Duodenal mucosa (tissue), 2 donors: ENCODE measurements at regions not wholly inside any gene's neighbourhood (a gene's known extent, or its start where the extent isn't known, plus 50 kb on each side); places are given as distances from the start of the nearest gene placed in this dataset.

Source experiments
- H3K27ac ChIP-seq: one replicate; pipeline ENCODE4 v1.7.0; 2013; ENCODE audit warnings: low read depth, low read length
- H3K27me3 ChIP-seq, 2 donors: one replicate each; pipeline ENCODE4 v1.7.0; 2013; ENCODE audit warnings: low read length in 2 of 2, control low read depth in 1 of 2; ENCODE audit not compliant: insufficient read depth in 2 of 2, control insufficient read depth in 1 of 2
- H3K36me3 ChIP-seq, 2 donors: one replicate each; pipeline ENCODE4 v1.7.0; 2013; ENCODE audit warnings: low read length in 2 of 2, control low read depth in 1 of 2; ENCODE audit not compliant: insufficient read depth in 2 of 2, control insufficient read depth in 1 of 2
- H3K4me1 ChIP-seq, 2 donors: one replicate each; pipeline ENCODE4 v1.7.0; 2013; ENCODE audit warnings: low read length in 2 of 2, control low read depth in 1 of 2; ENCODE audit not compliant: insufficient read depth in 2 of 2, control insufficient read depth in 1 of 2
- H3K4me3 ChIP-seq, 2 donors: one replicate each; pipeline ENCODE4 v1.7.0; 2013; ENCODE audit warnings: low read length in 2 of 2, low read depth in 1 of 2
- H3K9ac ChIP-seq, 2 donors: one replicate each; pipeline ENCODE4 v1.7.0; 2013; ENCODE audit warnings: low read length in 2 of 2, low read depth in 1 of 2
- H3K9me3 ChIP-seq, 2 donors: one replicate each; pipeline ENCODE4 v1.7.0; 2013; ENCODE audit warnings: low read length in 2 of 2, control low read depth in 1 of 2; ENCODE audit not compliant: control insufficient read depth in 1 of 2

- Histone ChIP-seq H3K9me3 (no peaks in the 10 kb centered on the region), H3K36me3 (peaks cover 0 to 8% of the 10 kb centered on the region in 2 donors), H3K27me3 (no peaks in the 10 kb centered on the region), H3K4me3 (no peak overlapping the region), H3K4me1 (no peaks in the 10 kb centered on the region), H3K27ac (no peak overlapping the region), H3K9ac (no peak overlapping the region)
These were observed 54.8 kb upstream of the VGLL4 start for GRCh38 chr3:11698326-11699082.

GRCh38 chr3:11697701-11698100, 54.0 kb upstream of the VGLL4 start:
- Histone ChIP-seq H3K4me1 (no peaks in the 10 kb centered on the region), H3K27ac (no peak overlapping the region), H3K9ac (no peak overlapping the region), H3K4me3 (no peak overlapping the region), H3K36me3 (peaks cover 0 to 10% of the 10 kb centered on the region in 2 donors), H3K27me3 (no peaks in the 10 kb centered on the region), H3K9me3 (no peaks in the 10 kb centered on the region)

GRCh38 chr3:11696054-11696453, 52.3 kb upstream of the VGLL4 start:
- no peak overlapping the region for H3K27ac ChIP-seq
- no peaks in the 10 kb centered on the region for H3K4me1 ChIP-seq
- peaks cover 0 to 6% of the 10 kb centered on the region in 2 donors for H3K36me3 ChIP-seq
- no peak overlapping the region for H3K9ac ChIP-seq
- H3K9me3 ChIP-seq = no peaks in the 10 kb centered on the region
- H3K4me3 ChIP-seq = no peak overlapping the region
- H3K27me3 ChIP-seq = no peaks in the 10 kb centered on the region
